NCI-H2227 treated with DMSO at 0.1 percent for 48 hours (cell line): ENCODE measurements at regions not wholly inside any gene's neighbourhood (a gene's known extent, or its start where the extent isn't known, plus 50 kb on each side); places are given as distances from the start of the nearest gene placed in this dataset.

ENCODE experiments used
- DNase-seq: peaks from one replicate; lab custom pipeline; 2025; lab: John Stamatoyannopoulos, UW

DNA sequence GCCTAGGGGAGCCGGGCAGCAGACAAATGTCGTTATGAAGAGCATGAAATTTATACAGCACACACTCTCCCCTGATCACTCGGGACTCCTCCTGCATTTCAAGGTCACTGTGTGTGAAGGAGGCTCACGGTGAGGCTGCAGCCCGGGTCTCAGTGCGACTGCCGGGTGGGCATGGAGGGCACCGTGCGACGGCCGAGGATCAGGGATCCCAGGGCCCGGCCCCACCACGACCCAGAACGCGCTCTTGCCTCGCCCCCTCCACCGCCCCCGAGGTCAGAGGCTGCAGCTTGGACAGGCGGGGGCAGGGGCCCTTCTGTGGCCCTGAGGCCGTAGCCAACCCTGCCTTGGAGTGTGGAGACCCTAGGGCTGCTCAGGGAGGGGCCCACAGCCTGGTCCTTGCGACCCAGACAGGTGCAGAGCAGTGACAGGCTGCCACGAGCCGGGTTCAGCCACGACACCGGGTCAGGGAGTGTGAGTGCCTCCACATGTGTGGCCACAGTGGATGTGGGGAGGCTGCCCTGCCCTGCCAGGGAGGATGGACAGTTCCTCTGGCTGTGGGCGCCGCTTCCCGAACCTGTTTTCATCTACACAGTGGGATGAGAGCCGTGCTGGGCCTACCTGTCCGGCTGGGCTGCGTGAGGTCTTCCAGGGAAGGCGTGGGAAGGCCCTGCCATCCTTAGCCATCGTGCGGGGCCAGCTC lies 89.3 kb upstream of the NKX1-1 start:
- DNase-seq: no peak

GRCh38 chr4:1494416-1495315 lies 88.4 kb upstream of the NKX1-1 start:
- DNase-seq: no peak

DNA sequence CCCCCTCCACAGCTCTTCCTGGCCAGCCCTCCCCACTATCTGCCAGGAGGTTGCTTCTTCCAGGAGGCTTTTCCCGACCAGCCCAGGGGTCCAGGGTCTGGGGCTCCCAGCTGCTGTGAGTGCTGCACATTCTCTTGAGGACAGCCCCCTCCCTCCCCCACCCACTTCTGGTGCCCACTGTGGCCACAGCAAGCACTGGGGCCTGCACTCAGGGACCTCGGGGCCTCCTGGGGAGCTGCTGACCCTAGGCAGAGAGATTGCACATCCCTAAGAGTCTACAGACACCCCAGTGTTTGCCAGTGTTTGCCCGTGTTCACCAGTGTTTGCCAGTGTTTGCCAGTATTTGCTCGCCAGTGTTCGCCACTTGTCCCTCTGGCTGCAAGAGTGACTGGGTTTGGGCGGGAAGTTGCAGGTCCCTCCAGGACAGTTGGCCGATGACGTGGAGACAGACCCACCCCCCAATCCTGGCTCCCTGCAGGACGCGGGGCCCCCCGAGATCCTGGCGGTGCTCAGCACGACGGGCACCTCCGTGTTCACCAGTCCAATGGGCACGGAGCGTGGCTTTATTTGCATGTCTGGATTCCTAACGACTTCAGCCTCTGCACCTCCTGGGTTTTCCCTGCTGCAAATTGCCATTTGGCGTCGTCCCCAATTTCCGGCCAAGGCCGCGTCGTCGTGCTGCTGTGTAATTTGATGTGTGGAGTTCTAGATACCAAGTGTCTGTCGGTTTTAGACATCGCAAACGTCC lies 87.5 kb upstream of the NKX1-1 start:
- no peak for DNase-seq

DNA sequence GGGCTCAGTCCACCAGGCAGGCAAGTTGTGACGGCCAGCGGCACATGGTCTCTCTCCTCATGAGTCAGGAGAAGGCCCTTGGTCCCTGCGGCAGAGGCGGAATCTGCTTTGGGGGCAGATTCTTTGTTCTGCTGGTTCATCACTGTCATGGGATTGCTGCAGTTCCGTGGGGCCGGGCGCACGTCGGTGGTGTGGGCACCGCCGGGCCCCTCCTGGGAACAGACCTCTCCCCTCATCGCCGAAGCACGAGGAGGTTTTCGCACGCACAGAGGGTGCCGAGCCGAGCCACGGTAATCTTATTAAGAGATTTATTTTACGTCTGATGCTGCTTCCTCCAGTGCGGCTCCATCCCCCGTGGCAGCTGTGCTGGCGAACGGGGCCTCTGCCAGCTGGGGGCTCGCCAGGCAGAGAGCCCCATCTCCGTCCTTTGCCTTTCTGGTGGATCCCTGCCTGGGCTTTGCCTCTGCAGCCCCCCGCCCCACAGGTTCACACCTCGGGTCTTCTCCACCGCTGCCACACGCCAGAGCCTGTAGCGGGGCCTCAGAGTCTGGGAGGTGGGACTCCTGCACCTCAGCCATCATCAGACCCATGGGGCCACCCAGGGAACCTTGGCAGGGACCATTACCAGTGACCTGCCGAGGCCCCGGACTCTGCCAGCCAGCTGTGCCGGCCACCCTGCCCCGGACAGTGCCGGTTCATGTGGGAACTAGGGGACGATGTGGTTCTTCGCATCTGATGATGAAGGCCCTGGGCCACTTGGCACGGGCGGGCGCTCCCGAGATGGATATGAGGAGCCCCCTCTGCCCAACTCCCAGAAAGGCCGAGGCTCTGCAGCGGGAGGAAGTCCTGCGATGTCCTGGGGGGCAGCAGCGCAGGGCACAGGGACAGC lies 86.7 kb upstream of the NKX1-1 start:
- DNase-seq: no peak

DNA sequence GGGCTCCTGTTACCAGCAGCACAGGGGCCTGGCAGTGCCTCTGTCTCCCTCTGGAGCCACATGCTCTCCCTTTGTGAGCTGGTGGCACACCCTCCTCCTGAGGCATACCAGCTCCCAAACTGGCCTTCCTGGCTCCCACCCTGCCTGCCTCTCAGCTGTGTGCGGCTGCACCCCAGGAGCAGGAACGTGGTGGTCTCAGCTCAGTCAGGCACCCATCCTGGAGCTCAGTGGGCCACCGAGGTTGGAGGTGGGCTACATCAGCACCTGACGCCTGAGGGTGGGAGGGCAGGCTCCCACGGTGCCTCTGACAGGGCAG lies 85.9 kb upstream of the NKX1-1 start:
- no peak for DNase-seq

DNA sequence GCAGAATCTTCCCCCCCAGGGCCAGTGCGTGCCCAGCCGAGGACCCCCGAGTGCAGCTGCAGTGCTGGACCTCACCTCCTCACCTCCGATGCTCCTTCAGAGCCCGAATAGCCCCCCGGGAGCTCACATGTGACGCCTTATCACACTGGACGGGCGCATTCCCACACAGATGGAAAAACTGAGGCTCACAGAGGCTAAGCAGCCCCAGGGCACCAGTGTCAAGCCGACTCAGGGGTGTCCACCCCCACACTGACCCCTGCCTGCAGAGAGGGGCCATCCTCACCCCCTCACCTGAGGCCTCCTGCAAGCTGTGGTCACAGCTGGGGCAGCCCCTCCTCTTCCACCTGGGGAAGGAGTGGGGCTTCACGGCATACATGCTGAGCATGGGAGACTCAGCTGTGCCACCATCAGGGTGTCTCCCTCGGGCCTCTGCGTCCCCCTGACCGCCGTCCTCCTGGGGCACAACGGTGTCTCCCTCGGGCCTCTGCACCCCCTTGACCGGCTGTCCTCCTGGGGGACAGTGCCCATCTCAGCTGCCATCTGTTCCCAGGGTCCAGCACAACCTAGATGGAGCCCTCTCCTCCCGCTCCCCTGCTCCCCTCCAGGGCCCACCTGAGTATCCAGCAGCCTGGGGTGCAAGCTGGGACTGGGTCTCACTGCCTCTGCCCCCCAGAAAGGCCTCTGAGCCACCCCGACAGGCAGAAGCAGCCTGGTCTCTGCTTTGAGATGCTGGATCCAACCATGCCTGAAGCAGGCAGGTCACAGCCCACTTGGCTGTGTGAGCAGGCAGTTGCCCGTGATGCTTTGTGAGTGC lies 85.3 kb upstream of the NKX1-1 start:
- no peak for DNase-seq

GRCh38 chr4:1490654-1491327 lies 84.5 kb upstream of the NKX1-1 start:
- DNase-seq: no peak

- no peak for DNase-seq
These were observed 83.9 kb upstream of the NKX1-1 start for GRCh38 chr4:1490011-1490653.

- DNase-seq: no peak
These were observed 83.4 kb upstream of the NKX1-1 start for GRCh38 chr4:1489639-1489995.

- DNase-seq: no peak
These were observed 82.8 kb upstream of the NKX1-1 start for GRCh38 chr4:1488831-1489638.

DNA sequence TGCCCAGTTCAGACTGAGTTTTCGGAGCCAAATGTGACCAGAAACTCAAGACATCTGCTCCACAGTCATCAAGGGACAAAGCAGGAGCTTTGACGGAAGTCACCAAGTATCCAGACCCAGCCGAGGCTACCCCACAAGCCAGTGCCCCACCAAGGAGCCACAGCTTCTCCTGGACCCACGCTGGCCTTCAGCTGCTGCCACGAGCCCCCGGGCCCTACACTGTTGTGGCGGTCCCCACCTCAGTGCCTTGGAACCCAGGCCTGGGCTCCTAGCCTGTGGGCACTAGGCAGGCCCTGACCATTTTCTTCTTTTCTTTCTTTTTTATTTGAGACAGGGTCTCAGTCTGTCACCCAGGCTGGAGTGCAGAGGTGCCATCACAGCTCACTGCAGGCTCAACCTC lies 82.1 kb upstream of the NKX1-1 start:
- no peak for DNase-seq

DNA sequence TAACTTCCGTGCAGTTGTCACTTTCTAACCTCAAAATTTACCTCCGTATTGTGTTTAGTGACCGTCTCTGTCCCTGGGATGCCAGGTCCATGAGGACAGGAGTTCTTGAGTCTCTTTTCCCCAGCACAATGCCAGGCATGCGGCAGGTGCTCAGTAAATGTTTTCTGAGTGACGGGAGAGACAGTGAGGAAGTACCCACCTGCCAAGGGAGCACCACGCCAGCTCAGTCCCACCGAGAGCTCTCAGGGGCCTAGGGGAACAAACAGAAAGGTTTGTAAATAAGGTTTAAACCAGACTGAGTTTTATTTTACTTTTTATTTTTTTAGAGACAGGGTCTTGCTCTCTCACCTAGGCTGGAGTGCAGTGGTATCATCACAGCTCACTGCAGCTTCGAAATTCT lies 81.5 kb upstream of the NKX1-1 start:
- DNase-seq: no peak

- DNase-seq: no peak
These were observed 80.9 kb upstream of the NKX1-1 start for GRCh38 chr4:1487106-1487505.

DNA sequence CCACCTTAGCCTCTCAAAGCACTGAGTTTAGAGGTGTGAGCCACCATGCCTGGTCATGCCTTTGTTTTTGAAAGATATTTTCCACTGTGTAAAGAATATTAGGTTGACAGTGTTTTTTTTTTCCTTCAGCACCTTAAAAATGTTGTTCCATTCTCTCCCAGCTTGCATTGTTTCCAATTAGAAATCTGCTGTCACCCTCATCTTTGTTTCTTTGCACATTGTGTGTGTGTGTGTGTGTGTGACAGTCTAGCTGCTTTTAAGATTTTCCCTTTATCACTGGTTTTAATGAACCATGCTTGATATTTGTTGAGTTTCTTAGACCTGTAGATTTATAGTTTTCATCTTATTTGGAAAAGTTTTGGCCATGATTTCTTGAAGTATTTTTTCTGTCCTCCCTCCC lies 79.0 kb upstream of the NKX1-1 start:
- DNase-seq: no peak

- DNase-seq: no peak
These were observed 74.5 kb upstream of the NKX1-1 start for GRCh38 chr4:1480720-1481119.

- no peak for DNase-seq
These were observed 73.2 kb upstream of the NKX1-1 start for GRCh38 chr4:1479454-1479853.

DNA sequence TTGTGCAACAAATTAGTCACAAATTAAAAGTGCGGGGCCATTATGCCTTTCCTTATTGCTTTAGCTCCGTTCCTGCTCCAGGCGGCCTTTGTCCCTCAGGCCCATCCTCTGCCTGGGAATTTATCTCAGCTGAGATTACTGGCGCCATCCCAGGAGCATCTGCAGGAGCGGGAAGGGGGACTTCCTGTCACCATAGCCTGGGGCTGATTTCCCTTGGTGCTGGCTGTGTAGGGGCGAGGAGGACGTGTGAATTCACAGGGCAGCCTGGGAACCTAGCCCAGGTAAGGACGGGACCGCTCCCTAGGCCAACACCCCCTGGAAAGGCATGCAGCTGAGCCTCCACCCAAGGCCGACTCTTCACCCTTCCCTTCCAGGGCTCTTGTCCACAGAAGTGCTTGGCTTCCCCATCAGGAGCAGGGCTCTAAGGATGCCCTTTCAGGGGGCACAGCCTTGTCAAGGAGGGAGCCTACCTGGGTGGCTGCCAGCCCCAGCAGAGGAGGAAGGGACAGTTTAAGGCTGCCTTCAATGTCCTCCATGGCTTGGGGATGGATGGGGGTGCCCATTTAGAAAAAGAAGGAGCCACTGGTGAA lies 72.6 kb upstream of the NKX1-1 start:
- no peak for DNase-seq

- no peak for DNase-seq
These were observed 71.0 kb upstream of the NKX1-1 start for GRCh38 chr4:1477045-1477840.
